Gastroesophageal sphincter (tissue), 3 donors: ENCODE measurements at regions not wholly inside any gene's neighbourhood (a gene's known extent, or its start where the extent isn't known, plus 50 kb on each side); places are given as distances from the start of the nearest gene placed in this dataset.

Experiments used
- POLR2A ChIP-seq, 2 donors: fragments of 450-650 bp; IDR thresholded peaks; one replicate each; pipeline ENCODE4 v1.6.1; 2017; ENCODE audit warnings: antibody characterized with exemption in 2 of 2, mild to moderate bottlenecking in 2 of 2, moderate library complexity in 1 of 2
- TF ChIP-seq, protein P1 (sequence below), 4 experiments: fragments of 200-600 bp in 2 of 4; fragments of 450-650 bp in 2 of 4; sonication (generic) in 1 of 4; IDR thresholded peaks; one replicate each; pipeline ENCODE4 v1.5.1; 2017 to 2019; ENCODE audit warnings: antibody characterized with exemption in 4 of 4, mild to moderate bottlenecking in 2 of 4, moderate library complexity in 2 of 4

- TF ChIP-seq POLR2A (IDR thresholded peaks at IDR 0.05) = no peak
- TF ChIP-seq, protein P1, sequence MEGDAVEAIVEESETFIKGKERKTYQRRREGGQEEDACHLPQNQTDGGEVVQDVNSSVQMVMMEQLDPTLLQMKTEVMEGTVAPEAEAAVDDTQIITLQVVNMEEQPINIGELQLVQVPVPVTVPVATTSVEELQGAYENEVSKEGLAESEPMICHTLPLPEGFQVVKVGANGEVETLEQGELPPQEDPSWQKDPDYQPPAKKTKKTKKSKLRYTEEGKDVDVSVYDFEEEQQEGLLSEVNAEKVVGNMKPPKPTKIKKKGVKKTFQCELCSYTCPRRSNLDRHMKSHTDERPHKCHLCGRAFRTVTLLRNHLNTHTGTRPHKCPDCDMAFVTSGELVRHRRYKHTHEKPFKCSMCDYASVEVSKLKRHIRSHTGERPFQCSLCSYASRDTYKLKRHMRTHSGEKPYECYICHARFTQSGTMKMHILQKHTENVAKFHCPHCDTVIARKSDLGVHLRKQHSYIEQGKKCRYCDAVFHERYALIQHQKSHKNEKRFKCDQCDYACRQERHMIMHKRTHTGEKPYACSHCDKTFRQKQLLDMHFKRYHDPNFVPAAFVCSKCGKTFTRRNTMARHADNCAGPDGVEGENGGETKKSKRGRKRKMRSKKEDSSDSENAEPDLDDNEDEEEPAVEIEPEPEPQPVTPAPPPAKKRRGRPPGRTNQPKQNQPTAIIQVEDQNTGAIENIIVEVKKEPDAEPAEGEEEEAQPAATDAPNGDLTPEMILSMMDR (IDR thresholded peaks at IDR 0.05) = no peak
Observed at GRCh38 chr6:114712129-114712662, 369.4 kb upstream of the HS3ST5 start.
